Liver (tissue), 7 donors: ENCODE measurements at regions not wholly inside any gene's neighbourhood (a gene's known extent, or its start where the extent isn't known, plus 50 kb on each side); places are given as distances from the start of the nearest gene placed in this dataset.

Experiments used
- DNase-seq: peaks from one replicate; pipeline ENCODE4 v3.0.0-alpha.2; 2017; ENCODE audit warnings: low spot score
- H3K27ac ChIP-seq, 2 donors: one replicate each; pipeline ENCODE4 v1.7.0; 2013; ENCODE audit warnings: inconsistent platforms in 2 of 2, low read length in 2 of 2, control low read depth in 1 of 2, low read depth in 1 of 2, mild to moderate bottlenecking in 1 of 2
- H3K27me3 ChIP-seq, 4 donors: one replicate each; pipeline versions ENCODE4 v1.6.1 to v1.7.0; 2013; ENCODE audit warnings: low read length in 3 of 4, inconsistent platforms in 1 of 4, mild to moderate bottlenecking in 1 of 4, moderate library complexity in 1 of 4; ENCODE audit not compliant: control insufficient read depth in 4 of 4, insufficient read depth in 4 of 4
- H3K36me3 ChIP-seq, 4 donors: one replicate each; pipeline versions ENCODE4 v1.6.1 to v1.7.0; 2013; ENCODE audit warnings: low read length in 3 of 4, mild to moderate bottlenecking in 3 of 4, low read depth in 1 of 4, moderate library complexity in 1 of 4; ENCODE audit not compliant: control insufficient read depth in 4 of 4, insufficient read depth in 3 of 4
- H3K4me1 ChIP-seq, 4 donors: one replicate each; pipeline versions ENCODE4 v1.6.1 to v1.7.0; 2013; ENCODE audit warnings: low read length in 3 of 4, mild to moderate bottlenecking in 3 of 4, moderate library complexity in 1 of 4; ENCODE audit not compliant: control insufficient read depth in 4 of 4, insufficient read depth in 4 of 4
- H3K4me3 ChIP-seq, 3 donors: one replicate each; pipeline versions ENCODE4 v1.6.1 to v1.7.0; 2013; ENCODE audit warnings: low read length in 3 of 3, control low read depth in 1 of 3, low read depth in 1 of 3, mild to moderate bottlenecking in 1 of 3
- H3K9ac ChIP-seq, 2 donors: one replicate each; pipeline ENCODE4 v1.7.0; 2013; ENCODE audit warnings: low read length in 2 of 2, mild to moderate bottlenecking in 2 of 2, moderate library complexity in 2 of 2, control low read depth in 1 of 2, low read depth in 1 of 2
- H3K9me3 ChIP-seq, 4 donors: one replicate each; pipeline versions ENCODE4 v1.6.1 to v1.7.0; 2013; ENCODE audit warnings: low read length in 3 of 4; ENCODE audit not compliant: control insufficient read depth in 4 of 4
- FOXA2 ChIP-seq: IDR thresholded peaks from 2 replicates; pipeline ENCODE4 v1.6.1; 2016; ENCODE audit warnings: antibody characterized with exemption
- GABPA ChIP-seq, 2 donors: IDR thresholded peaks in 1 of 2; conservative IDR thresholded peaks in 1 of 2; 2 replicates each; pipeline ENCODE4 v1.6.1; 2016; ENCODE audit warnings: antibody characterized with exemption in 2 of 2, mild to moderate bottlenecking in 1 of 2, moderate library complexity in 1 of 2
- HNF4A ChIP-seq, 2 donors: conservative IDR thresholded peaks; 2 replicates each; pipeline ENCODE4 v1.6.1; 2016; ENCODE audit warnings: antibody characterized with exemption in 2 of 2, mild to moderate bottlenecking in 2 of 2
- HNF4G ChIP-seq: IDR thresholded peaks from 2 replicates; pipeline ENCODE4 v1.6.1; 2016; ENCODE audit warnings: antibody characterized with exemption
- NR2F2 ChIP-seq: IDR thresholded peaks from 2 replicates; pipeline ENCODE4 v1.6.1; 2016; ENCODE audit warnings: antibody characterized with exemption
- RAD21 ChIP-seq, 2 donors: IDR thresholded peaks; 2 replicates each; pipeline ENCODE4 v1.6.1; 2016; ENCODE audit warnings: antibody characterized with exemption in 2 of 2, mild to moderate bottlenecking in 2 of 2
- YY1 ChIP-seq: IDR thresholded peaks from 2 replicates; pipeline ENCODE4 v1.6.1; 2016; ENCODE audit warnings: antibody characterized with exemption, mild to moderate bottlenecking
- TF ChIP-seq, protein P1 (sequence below): IDR thresholded peaks from 2 replicates; pipeline ENCODE4 v1.6.1; 2016; ENCODE audit warnings: antibody characterized with exemption
- TF ChIP-seq, protein P2 (sequence below): fragments of 150-350 bp; IDR thresholded peaks from 2 replicates; pipeline ENCODE4 v1.5.1; 2017; ENCODE audit warnings: improper control_type of control experiment, low read depth, low read length; ENCODE audit not compliant: missing input control
- TF ChIP-seq, protein P3 (sequence below): IDR thresholded peaks from 2 replicates; pipeline ENCODE4 v1.6.1; 2016; ENCODE audit warnings: antibody characterized with exemption
- TF ChIP-seq, protein P4 (sequence below): IDR thresholded peaks from 2 replicates; pipeline ENCODE4 v1.6.1; 2016; ENCODE audit warnings: antibody characterized with exemption, mild to moderate bottlenecking
- donor health status: healthy.
- donor health status: healthy.
- donor health status: healthy.
- donor health status: healthy.

DNA sequence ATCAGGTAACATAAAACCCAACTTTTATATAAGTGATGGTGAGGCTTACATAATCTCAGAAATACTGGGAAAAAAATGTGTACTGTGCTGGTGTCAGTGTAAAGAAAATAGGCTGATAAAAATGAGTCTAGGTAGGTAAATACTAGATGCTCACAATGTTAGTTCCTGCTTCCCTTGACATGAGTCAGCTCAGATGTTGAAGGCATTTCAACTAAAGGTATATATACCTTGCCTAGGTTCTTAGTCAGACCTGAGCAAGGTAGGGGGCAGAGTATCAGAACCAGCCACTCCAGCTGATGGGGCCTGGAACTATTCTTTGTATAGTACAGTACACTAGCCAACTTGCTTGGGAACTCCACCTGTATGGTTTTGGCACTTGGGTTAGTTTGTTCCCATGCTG, 51.0 kb upstream of the CA10 start:
- Histone ChIP-seq H3K4me3 (no peak overlapping the region), H3K9me3 (no peaks in the 10 kb centered on the region), H3K27ac (no peak overlapping the region), H3K9ac (no peak overlapping the region), H3K4me1 (no peaks in the 10 kb centered on the region), H3K36me3 (peaks cover 0 to 2% (median 0%) of the 10 kb centered on the region in 4 donors), H3K27me3 (no peaks in the 10 kb centered on the region)
- no peak for TF ChIP-seq GABPA (IDR thresholded peaks at IDR 0.05 in 1 of 2, conservative IDR thresholded peaks at IDR 0.05 in 1 of 2)
- TF ChIP-seq NR2F2: no peak
- no peak for TF ChIP-seq FOXA2
- no peak for TF ChIP-seq HNF4G
- TF ChIP-seq, protein P1, sequence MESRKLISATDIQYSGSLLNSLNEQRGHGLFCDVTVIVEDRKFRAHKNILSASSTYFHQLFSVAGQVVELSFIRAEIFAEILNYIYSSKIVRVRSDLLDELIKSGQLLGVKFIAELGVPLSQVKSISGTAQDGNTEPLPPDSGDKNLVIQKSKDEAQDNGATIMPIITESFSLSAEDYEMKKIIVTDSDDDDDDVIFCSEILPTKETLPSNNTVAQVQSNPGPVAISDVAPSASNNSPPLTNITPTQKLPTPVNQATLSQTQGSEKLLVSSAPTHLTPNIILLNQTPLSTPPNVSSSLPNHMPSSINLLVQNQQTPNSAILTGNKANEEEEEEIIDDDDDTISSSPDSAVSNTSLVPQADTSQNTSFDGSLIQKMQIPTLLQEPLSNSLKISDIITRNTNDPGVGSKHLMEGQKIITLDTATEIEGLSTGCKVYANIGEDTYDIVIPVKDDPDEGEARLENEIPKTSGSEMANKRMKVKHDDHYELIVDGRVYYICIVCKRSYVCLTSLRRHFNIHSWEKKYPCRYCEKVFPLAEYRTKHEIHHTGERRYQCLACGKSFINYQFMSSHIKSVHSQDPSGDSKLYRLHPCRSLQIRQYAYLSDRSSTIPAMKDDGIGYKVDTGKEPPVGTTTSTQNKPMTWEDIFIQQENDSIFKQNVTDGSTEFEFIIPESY: no peak
- no peak for TF ChIP-seq RAD21 (IDR thresholded peaks at IDR 0.05)
- TF ChIP-seq, protein P2, sequence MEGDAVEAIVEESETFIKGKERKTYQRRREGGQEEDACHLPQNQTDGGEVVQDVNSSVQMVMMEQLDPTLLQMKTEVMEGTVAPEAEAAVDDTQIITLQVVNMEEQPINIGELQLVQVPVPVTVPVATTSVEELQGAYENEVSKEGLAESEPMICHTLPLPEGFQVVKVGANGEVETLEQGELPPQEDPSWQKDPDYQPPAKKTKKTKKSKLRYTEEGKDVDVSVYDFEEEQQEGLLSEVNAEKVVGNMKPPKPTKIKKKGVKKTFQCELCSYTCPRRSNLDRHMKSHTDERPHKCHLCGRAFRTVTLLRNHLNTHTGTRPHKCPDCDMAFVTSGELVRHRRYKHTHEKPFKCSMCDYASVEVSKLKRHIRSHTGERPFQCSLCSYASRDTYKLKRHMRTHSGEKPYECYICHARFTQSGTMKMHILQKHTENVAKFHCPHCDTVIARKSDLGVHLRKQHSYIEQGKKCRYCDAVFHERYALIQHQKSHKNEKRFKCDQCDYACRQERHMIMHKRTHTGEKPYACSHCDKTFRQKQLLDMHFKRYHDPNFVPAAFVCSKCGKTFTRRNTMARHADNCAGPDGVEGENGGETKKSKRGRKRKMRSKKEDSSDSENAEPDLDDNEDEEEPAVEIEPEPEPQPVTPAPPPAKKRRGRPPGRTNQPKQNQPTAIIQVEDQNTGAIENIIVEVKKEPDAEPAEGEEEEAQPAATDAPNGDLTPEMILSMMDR: no peak
- TF ChIP-seq HNF4A (conservative IDR thresholded peaks at IDR 0.05): no peak
- TF ChIP-seq YY1: no peak
- TF ChIP-seq, protein P3, sequence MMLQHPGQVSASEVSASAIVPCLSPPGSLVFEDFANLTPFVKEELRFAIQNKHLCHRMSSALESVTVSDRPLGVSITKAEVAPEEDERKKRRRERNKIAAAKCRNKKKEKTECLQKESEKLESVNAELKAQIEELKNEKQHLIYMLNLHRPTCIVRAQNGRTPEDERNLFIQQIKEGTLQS: no peak
- TF ChIP-seq, protein P4, sequence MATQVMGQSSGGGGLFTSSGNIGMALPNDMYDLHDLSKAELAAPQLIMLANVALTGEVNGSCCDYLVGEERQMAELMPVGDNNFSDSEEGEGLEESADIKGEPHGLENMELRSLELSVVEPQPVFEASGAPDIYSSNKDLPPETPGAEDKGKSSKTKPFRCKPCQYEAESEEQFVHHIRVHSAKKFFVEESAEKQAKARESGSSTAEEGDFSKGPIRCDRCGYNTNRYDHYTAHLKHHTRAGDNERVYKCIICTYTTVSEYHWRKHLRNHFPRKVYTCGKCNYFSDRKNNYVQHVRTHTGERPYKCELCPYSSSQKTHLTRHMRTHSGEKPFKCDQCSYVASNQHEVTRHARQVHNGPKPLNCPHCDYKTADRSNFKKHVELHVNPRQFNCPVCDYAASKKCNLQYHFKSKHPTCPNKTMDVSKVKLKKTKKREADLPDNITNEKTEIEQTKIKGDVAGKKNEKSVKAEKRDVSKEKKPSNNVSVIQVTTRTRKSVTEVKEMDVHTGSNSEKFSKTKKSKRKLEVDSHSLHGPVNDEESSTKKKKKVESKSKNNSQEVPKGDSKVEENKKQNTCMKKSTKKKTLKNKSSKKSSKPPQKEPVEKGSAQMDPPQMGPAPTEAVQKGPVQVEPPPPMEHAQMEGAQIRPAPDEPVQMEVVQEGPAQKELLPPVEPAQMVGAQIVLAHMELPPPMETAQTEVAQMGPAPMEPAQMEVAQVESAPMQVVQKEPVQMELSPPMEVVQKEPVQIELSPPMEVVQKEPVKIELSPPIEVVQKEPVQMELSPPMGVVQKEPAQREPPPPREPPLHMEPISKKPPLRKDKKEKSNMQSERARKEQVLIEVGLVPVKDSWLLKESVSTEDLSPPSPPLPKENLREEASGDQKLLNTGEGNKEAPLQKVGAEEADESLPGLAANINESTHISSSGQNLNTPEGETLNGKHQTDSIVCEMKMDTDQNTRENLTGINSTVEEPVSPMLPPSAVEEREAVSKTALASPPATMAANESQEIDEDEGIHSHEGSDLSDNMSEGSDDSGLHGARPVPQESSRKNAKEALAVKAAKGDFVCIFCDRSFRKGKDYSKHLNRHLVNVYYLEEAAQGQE: no peak
- DNase-seq: no peak
